HEK293T (cell line): ENCODE measurements at regions not wholly inside any gene's neighbourhood (a gene's known extent, or its start where the extent isn't known, plus 50 kb on each side); places are given as distances from the start of the nearest gene placed in this dataset.

Experiments used
- ARNT ChIP-seq: fragments of 450-650 bp; IDR thresholded peaks from 2 replicates; pipeline ENCODE4 v1.6.1; 2017; ENCODE audit warnings: mild to moderate bottlenecking
- BHLHE40 ChIP-seq: fragments of 450-650 bp; IDR thresholded peaks from 2 replicates; pipeline ENCODE4 v1.6.1; 2016; ENCODE audit warnings: mild to moderate bottlenecking, moderate library complexity, borderline replicate concordance
- ELF4 ChIP-seq: fragments of 450-650 bp; IDR thresholded peaks from 2 replicates; pipeline ENCODE4 v1.6.1; 2017; ENCODE audit warnings: antibody characterized with exemption
- FOXA1 ChIP-seq: fragments of 450-650 bp; IDR thresholded peaks from 2 replicates; pipeline ENCODE4 v1.6.1; 2016; ENCODE audit warnings: mild to moderate bottlenecking
- FOXK2 ChIP-seq: fragments of 450-650 bp; IDR thresholded peaks from 2 replicates; pipeline ENCODE4 v1.6.1; 2016; ENCODE audit warnings: mild to moderate bottlenecking
- FOXM1 ChIP-seq: fragments of 450-650 bp; IDR thresholded peaks from 2 replicates; pipeline ENCODE4 v1.6.1; 2017; ENCODE audit warnings: mild to moderate bottlenecking, borderline replicate concordance
- L3MBTL2 ChIP-seq: fragments of 450-650 bp; conservative IDR thresholded peaks from 2 replicates; pipeline ENCODE4 v1.6.1; 2016; ENCODE audit warnings: mild to moderate bottlenecking
- NFRKB ChIP-seq: fragments of 450-650 bp; IDR thresholded peaks from 2 replicates; pipeline ENCODE4 v1.6.1; 2016; ENCODE audit warnings: mild to moderate bottlenecking, moderate library complexity
- SP1 ChIP-seq: fragments of 450-650 bp; IDR thresholded peaks from 2 replicates; pipeline ENCODE4 v1.6.1; 2017
- SUZ12 ChIP-seq: fragments of 450-650 bp; IDR thresholded peaks from 2 replicates; pipeline ENCODE4 v1.6.1; 2016; ENCODE audit warnings: mild to moderate bottlenecking
- TARDBP ChIP-seq: fragments of 450-650 bp; IDR thresholded peaks from 2 replicates; pipeline ENCODE4 v1.6.1; 2016
- ZNF384 ChIP-seq: fragments of 450-650 bp; IDR thresholded peaks from 2 replicates; pipeline ENCODE4 v1.6.1; 2016
- TF ChIP-seq, protein P1 (sequence below): fragments of 450-650 bp; IDR thresholded peaks from 2 replicates; pipeline ENCODE4 v1.6.1; 2016

DNA sequence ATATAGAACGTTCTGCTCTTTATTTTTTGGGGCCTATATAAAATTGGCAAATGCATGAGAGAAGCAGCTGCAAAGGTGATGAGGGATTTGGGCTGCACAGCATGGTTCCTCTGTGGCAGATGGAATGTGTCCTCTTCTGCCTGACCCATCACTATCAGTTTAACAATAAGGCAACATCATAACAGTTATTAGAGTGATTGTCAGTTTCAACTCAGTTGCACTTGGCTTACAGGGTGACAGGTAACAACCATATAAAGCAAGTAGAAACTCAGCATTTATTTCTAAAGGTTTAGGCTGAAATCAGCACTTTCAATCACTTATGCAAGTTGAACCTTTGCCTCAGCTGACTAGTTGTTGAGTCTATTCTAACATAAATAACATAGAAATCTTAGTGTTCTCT lies 935.4 kb upstream of the CHORDC1 start:
- TF ChIP-seq BHLHE40, result no peak
- no peak for TF ChIP-seq FOXK2
- no peak for TF ChIP-seq ELF4
- no peak for TF ChIP-seq L3MBTL2
- TF ChIP-seq FOXM1, result no peak
- no peak for TF ChIP-seq SUZ12
- no peak for TF ChIP-seq SP1
- no peak for TF ChIP-seq NFRKB
- no peak for TF ChIP-seq TARDBP
- no peak for TF ChIP-seq ZNF384
- TF ChIP-seq FOXA1, result no peak
- TF ChIP-seq ARNT, result no peak
- TF ChIP-seq, protein P1, sequence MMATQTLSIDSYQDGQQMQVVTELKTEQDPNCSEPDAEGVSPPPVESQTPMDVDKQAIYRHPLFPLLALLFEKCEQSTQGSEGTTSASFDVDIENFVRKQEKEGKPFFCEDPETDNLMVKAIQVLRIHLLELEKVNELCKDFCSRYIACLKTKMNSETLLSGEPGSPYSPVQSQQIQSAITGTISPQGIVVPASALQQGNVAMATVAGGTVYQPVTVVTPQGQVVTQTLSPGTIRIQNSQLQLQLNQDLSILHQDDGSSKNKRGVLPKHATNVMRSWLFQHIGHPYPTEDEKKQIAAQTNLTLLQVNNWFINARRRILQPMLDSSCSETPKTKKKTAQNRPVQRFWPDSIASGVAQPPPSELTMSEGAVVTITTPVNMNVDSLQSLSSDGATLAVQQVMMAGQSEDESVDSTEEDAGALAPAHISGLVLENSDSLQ, result no peak
